ENCODE measurements at regions not wholly inside any gene's neighbourhood (a gene's known extent, or its start where the extent isn't known, plus 50 kb on each side); places are given as distances from the start of the nearest gene placed in this dataset.

- no peak overlapping the region for H3K9ac ChIP-seq (ENCODE audit: low read length)
- no peaks in the 10 kb centered on the region for H3K79me2 ChIP-seq (ENCODE audit: control insufficient read depth, insufficient read depth, low read length)
- Mint-ChIP-seq H3K27me3 (no peaks in the 10 kb centered on the region), H3K4me3 (no peak overlapping the region), H3K27ac (no peak overlapping the region), H3K4me1 (no peaks in the 10 kb centered on the region), H3K9me3 (ENCODE audit: insufficient read depth) (peaks cover 3% of the 10 kb centered on the region)
- H4K20me1 ChIP-seq (ENCODE audit: control insufficient read depth, insufficient read depth, low read length, poor library complexity, severe bottlenecking): no peaks in the 10 kb centered on the region
- intact Hi-C loops (cut with micrococcal nuclease): no loop called here
- DNase-seq (no peak), ATAC-seq (ENCODE audit: low read depth) (no peak)
- no peak overlapping the region for H2AFZ ChIP-seq (ENCODE audit: insufficient read depth, low read depth, low read length, poor library complexity, severe bottlenecking)
- no peak for TF ChIP-seq CTCF (IDR thresholded peaks at IDR 0.05)
- no peak for TF ChIP-seq EZH2 (IDR thresholded peaks at IDR 0.05; ENCODE audit: borderline replicate concordance, insufficient read depth, low read depth, low read length, poor library complexity, severe bottlenecking)
- CTCF ChIA-PET: no interaction called here
- no peaks in the 10 kb centered on the region for H3K36me3 ChIP-seq (replicated peaks in 1 of 2; ENCODE audit: control extremely low read depth in 1 of 2, control insufficient read depth in 1 of 2, extremely low read depth in 1 of 2, insufficient read depth in 2 of 2, low read length in 1 of 2)
- WGBS (ENCODE audit: insufficient coverage): 93% methylated on average over 4 of the region's 5 CpGs
- H3K4me3 ChIP-seq (ENCODE audit: control extremely low read depth in 1 of 5, extremely low read depth in 1 of 5, insufficient read depth in 1 of 5, low read depth in 2 of 5, low read length in 4 of 5): no peak overlapping the region
- no peaks in the 10 kb centered on the region for H3K4me1 ChIP-seq (ENCODE audit: control insufficient read depth in 2 of 2, insufficient read depth in 2 of 2, low read length in 2 of 2)
- H3K27ac ChIP-seq (ENCODE audit: low read length in 2 of 2): no peak overlapping the region
- no peaks in the 10 kb centered on the region for H3K27me3 ChIP-seq (replicated peaks in 1 of 4; ENCODE audit: control extremely low read depth in 1 of 4, control insufficient read depth in 3 of 4, insufficient read depth in 4 of 4, low read length in 3 of 4)
- H3K9me3 ChIP-seq (ENCODE audit: control extremely low read depth in 1 of 3, control insufficient read depth in 2 of 3, insufficient read depth in 1 of 3, low read length in 2 of 3): peaks cover 0 to 5% (median 3%) of the 10 kb centered on the region in 3 donors
- H3K4me2 ChIP-seq (replicated peaks; ENCODE audit: low read depth, low read length, poor library complexity, severe bottlenecking): no peak overlapping the region
- POLR2A ChIA-PET: no interaction called here
These were observed 585.4 kb downstream of the SNAPC1 start for GRCh38 chr14:62347562-62348011.

GRCh38 chr14:62357362-62357761, 595.1 kb downstream of the SNAPC1 start:
- no peak overlapping the region for H3K27ac Mint-ChIP-seq
- H3K4me3 ChIP-seq (ENCODE audit: control extremely low read depth in 1 of 5, extremely low read depth in 1 of 5, insufficient read depth in 1 of 5, low read depth in 2 of 5, low read length in 4 of 5): no peak overlapping the region
- H3K27me3 Mint-ChIP-seq: no peaks in the 10 kb centered on the region
- no peaks in the 10 kb centered on the region for H3K79me2 ChIP-seq (ENCODE audit: control insufficient read depth, insufficient read depth, low read length)
- no peaks in the 10 kb centered on the region for H3K27me3 ChIP-seq (replicated peaks in 1 of 4; ENCODE audit: control extremely low read depth in 1 of 4, control insufficient read depth in 3 of 4, insufficient read depth in 4 of 4, low read length in 3 of 4)
- H2AFZ ChIP-seq (ENCODE audit: insufficient read depth, low read depth, low read length, poor library complexity, severe bottlenecking): no peak overlapping the region
- ChIA-PET CTCF (no interaction called here), POLR2A (no interaction called here)
- intact Hi-C loops (cut with micrococcal nuclease): no loop called here
- no peaks in the 10 kb centered on the region for H3K4me1 Mint-ChIP-seq
- peaks cover 0 to 12% (median 9%) of the 10 kb centered on the region in 3 donors for H3K9me3 ChIP-seq (ENCODE audit: control extremely low read depth in 1 of 3, control insufficient read depth in 2 of 3, insufficient read depth in 1 of 3, low read length in 2 of 3)
- H3K4me2 ChIP-seq (replicated peaks; ENCODE audit: low read depth, low read length, poor library complexity, severe bottlenecking): no peak overlapping the region
- H3K4me3 Mint-ChIP-seq: no peak overlapping the region
- H4K20me1 ChIP-seq (ENCODE audit: control insufficient read depth, insufficient read depth, low read length, poor library complexity, severe bottlenecking): no peaks in the 10 kb centered on the region
- DNase-seq (no peak), ATAC-seq (ENCODE audit: low read depth) (no peak)
- H3K36me3 ChIP-seq (replicated peaks in 1 of 2; ENCODE audit: control extremely low read depth in 1 of 2, control insufficient read depth in 1 of 2, extremely low read depth in 1 of 2, insufficient read depth in 2 of 2, low read length in 1 of 2): no peaks in the 10 kb centered on the region
- no peaks in the 10 kb centered on the region for H3K4me1 ChIP-seq (ENCODE audit: control insufficient read depth in 2 of 2, insufficient read depth in 2 of 2, low read length in 2 of 2)
- H3K27ac ChIP-seq (ENCODE audit: low read length in 2 of 2): no peak overlapping the region
- H3K9ac ChIP-seq (ENCODE audit: low read length): no peak overlapping the region
- TF ChIP-seq EZH2 (IDR thresholded peaks at IDR 0.05; ENCODE audit: borderline replicate concordance, insufficient read depth, low read depth, low read length, poor library complexity, severe bottlenecking) (no peak), CTCF (IDR thresholded peaks at IDR 0.05) (no peak)
- H3K9me3 Mint-ChIP-seq (ENCODE audit: insufficient read depth): peaks cover 10% of the 10 kb centered on the region
